ENCODE measurements at regions not wholly inside any gene's neighbourhood (a gene's known extent, or its start where the extent isn't known, plus 50 kb on each side); places are given as distances from the start of the nearest gene placed in this dataset.

DNA sequence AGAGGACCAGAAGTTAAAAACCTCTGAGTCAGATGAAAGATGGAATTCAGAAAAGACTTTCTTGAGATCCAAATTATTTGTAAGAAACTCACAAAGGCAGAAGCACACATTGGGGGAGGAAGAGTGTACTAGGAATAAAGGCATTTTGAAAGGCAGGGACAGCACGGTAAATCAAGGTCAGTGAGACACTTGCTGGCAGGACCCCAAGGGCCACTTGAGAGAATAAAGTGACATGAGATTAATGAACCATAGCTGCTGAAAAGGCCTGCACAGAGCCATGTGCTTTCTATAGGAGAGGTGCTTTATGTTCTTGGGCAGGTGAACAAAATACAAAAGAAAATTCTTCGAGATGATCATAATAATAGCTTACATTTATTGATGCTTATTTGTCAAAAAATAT lies 929.9 kb upstream of the MBL2 start:
- TF ChIP-seq POLR2A (IDR thresholded peaks at IDR 0.05) = no peak
- TF ChIP-seq, protein P1, sequence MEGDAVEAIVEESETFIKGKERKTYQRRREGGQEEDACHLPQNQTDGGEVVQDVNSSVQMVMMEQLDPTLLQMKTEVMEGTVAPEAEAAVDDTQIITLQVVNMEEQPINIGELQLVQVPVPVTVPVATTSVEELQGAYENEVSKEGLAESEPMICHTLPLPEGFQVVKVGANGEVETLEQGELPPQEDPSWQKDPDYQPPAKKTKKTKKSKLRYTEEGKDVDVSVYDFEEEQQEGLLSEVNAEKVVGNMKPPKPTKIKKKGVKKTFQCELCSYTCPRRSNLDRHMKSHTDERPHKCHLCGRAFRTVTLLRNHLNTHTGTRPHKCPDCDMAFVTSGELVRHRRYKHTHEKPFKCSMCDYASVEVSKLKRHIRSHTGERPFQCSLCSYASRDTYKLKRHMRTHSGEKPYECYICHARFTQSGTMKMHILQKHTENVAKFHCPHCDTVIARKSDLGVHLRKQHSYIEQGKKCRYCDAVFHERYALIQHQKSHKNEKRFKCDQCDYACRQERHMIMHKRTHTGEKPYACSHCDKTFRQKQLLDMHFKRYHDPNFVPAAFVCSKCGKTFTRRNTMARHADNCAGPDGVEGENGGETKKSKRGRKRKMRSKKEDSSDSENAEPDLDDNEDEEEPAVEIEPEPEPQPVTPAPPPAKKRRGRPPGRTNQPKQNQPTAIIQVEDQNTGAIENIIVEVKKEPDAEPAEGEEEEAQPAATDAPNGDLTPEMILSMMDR (IDR thresholded peaks at IDR 0.05) = no peak
- Histone ChIP-seq H3K27me3 (no peaks in the 10 kb centered on the region), H3K4me3 (no peak overlapping the region), H3K27ac (no peak overlapping the region), H3K9me3 (no peaks in the 10 kb centered on the region), H3K4me1 (no peaks in the 10 kb centered on the region), H3K36me3 (no peaks in the 10 kb centered on the region)
- DNase-seq = no peak
- WGBS, 2 donors = 51 to 60% methylated on average over 2 of the region's 2 CpGs
- intact Hi-C loops (cut with DNase I) = no loop called here

DNA sequence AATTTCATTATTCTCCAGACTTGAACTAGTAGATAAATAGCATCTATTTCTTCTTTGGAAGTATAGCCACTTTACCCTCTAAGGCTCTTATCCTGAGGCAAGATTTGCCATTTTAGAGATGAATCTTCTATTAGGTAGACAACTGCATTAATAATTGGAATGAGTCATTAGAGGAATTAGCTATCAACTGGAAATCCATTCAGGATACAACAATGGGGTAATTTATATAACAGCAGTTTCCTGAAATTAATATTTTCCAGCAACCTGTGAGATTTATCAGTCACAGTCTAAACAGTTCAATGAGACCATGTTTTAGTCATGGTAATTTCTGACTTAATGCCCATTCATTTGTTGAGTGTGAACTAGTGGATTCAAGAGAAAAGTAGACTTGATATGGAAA lies 928.6 kb upstream of the MBL2 start:
- H3K4me1 ChIP-seq = no peaks in the 10 kb centered on the region
- no peak for DNase-seq
- intact Hi-C loops (cut with DNase I) = no loop called here

GRCh38 chr10:53700278-53700677 lies 927.7 kb upstream of the MBL2 start:
- intact Hi-C loops (cut with DNase I) = no loop called here
- Histone ChIP-seq H3K36me3 (no peaks in the 10 kb centered on the region), H3K27ac (no peak overlapping the region), H3K27me3 (no peaks in the 10 kb centered on the region), H3K4me1 (no peaks in the 10 kb centered on the region), H3K4me3 (no peak overlapping the region), H3K9me3 (no peaks in the 10 kb centered on the region)
- TF ChIP-seq, protein P1 (IDR thresholded peaks at IDR 0.05) = no peak
- no peak for TF ChIP-seq POLR2A (IDR thresholded peaks at IDR 0.05)
- DNase-seq = no peak
- 49 to 54% methylated on average over 6 of the region's 6 CpGs for WGBS, 2 donors

More for the DNA sequence above, 928.6 kb upstream of the MBL2 start:
- TF ChIP-seq POLR2A (IDR thresholded peaks at IDR 0.05) = no peak
- TF ChIP-seq, protein P1 (IDR thresholded peaks at IDR 0.05) = no peak
- Histone ChIP-seq H3K9me3 (no peaks in the 10 kb centered on the region), H3K36me3 (no peaks in the 10 kb centered on the region), H3K27me3 (no peaks in the 10 kb centered on the region), H3K4me3 (no peak overlapping the region), H3K27ac (no peak overlapping the region)

DNA sequence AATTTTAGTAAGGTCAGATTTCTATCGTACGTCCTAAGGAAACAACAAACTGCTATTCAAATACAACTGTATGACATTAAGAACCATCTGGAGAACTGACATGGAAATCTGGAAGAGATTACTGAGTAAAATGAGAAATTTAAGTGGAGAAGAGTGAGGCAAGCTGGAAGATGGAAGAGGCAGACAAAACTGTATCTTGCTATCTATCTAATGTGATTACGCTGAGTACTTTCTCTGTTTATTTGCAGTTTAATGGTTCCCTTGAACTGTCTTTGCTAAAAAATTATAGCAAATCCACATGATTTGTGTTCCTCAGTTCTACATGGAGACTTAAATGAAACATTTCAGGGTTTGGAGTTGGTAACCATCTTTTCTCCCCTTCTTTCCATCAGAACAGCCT lies 927.1 kb upstream of the MBL2 start:
- WGBS, 2 donors = 70 to 79% methylated on average over 3 of the region's 3 CpGs
- Histone ChIP-seq H3K27me3 (no peaks in the 10 kb centered on the region), H3K4me1 (no peaks in the 10 kb centered on the region), H3K27ac (no peak overlapping the region), H3K9me3 (no peaks in the 10 kb centered on the region), H3K36me3 (no peaks in the 10 kb centered on the region), H3K4me3 (no peak overlapping the region)
- intact Hi-C loops (cut with DNase I) = no loop called here
- TF ChIP-seq, protein P1 (IDR thresholded peaks at IDR 0.05) = no peak
- no peak for TF ChIP-seq POLR2A (IDR thresholded peaks at IDR 0.05)
- no peak for DNase-seq

DNA sequence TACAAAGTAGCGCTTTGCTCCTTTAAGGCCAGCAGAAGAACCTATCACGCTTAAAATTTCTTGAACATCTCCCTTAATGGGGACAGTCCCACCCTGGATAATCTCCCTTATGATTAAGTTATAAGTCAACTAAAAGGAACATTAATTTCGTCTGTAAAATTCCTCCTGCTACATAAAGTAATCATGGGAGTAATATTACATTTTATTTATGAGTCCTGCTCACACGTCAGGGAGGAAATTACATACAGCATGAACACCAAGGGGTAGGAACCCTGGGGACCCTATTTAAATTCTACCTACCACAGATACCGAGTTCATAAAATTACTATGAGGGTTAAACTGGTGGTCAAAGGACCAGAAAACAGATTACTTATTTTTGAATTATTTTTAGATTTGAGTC lies 926.6 kb upstream of the MBL2 start:
- no peak for DNase-seq
- no peak for TF ChIP-seq POLR2A (IDR thresholded peaks at IDR 0.05)
- TF ChIP-seq, protein P1 (IDR thresholded peaks at IDR 0.05) = no peak
- H3K9me3 ChIP-seq = no peaks in the 10 kb centered on the region

More for the DNA sequence above, 926.6 kb upstream of the MBL2 start:
- no peak overlapping the region for H3K27ac ChIP-seq
- H3K4me3 ChIP-seq = no peak overlapping the region
- H3K4me1 ChIP-seq = no peaks in the 10 kb centered on the region
- H3K27me3 ChIP-seq = no peaks in the 10 kb centered on the region
- no peaks in the 10 kb centered on the region for H3K36me3 ChIP-seq
- WGBS, 2 donors = 70 to 71% methylated on average over 5 of the region's 5 CpGs
- intact Hi-C loops (cut with DNase I) = no loop called here

All from esophagus squamous epithelium (tissue), 5 donors.